ENCODE measurements at regions not wholly inside any gene's neighbourhood (a gene's known extent, or its start where the extent isn't known, plus 50 kb on each side); places are given as distances from the start of the nearest gene placed in this dataset.

GRCh38 chr5:167796672-167797071 lies 494.8 kb upstream of the WWC1 start:
- DNase-seq (ENCODE audit: low read depth), result no peak
- H3K4me3 ChIP-seq (ENCODE audit: low read depth, low read length), result no peak overlapping the region
- no peak for TF ChIP-seq CTCF (IDR thresholded peaks at IDR 0.05; ENCODE audit: low read depth, low read length, missing control alignments)

GRCh38 chr5:167797933-167798332 lies 493.5 kb upstream of the WWC1 start:
- DNase-seq (ENCODE audit: low read depth), result no peak
- no peak overlapping the region for H3K4me3 ChIP-seq (ENCODE audit: low read depth, low read length)
- TF ChIP-seq CTCF (IDR thresholded peaks at IDR 0.05; ENCODE audit: low read depth, low read length, missing control alignments), result no peak

- H3K4me3 ChIP-seq (ENCODE audit: low read depth, low read length), result no peak overlapping the region
- no peak for DNase-seq (ENCODE audit: low read depth)
- TF ChIP-seq CTCF (IDR thresholded peaks at IDR 0.05; ENCODE audit: low read depth, low read length, missing control alignments), result no peak
These were observed 493.0 kb upstream of the WWC1 start for GRCh38 chr5:167798448-167798847.

- no peak overlapping the region for H3K4me3 ChIP-seq (ENCODE audit: low read depth, low read length)
- no peak for DNase-seq (ENCODE audit: low read depth)
- TF ChIP-seq CTCF (IDR thresholded peaks at IDR 0.05; ENCODE audit: low read depth, low read length, missing control alignments), result no peak
These were observed 491.0 kb upstream of the WWC1 start for GRCh38 chr5:167800427-167800826.

GRCh38 chr5:167801999-167802398 lies 489.4 kb upstream of the WWC1 start:
- TF ChIP-seq CTCF (IDR thresholded peaks at IDR 0.05; ENCODE audit: low read depth, low read length, missing control alignments), result no peak
- no peak for DNase-seq (ENCODE audit: low read depth)
- H3K4me3 ChIP-seq (ENCODE audit: low read depth, low read length), result no peak overlapping the region

GRCh38 chr5:167802755-167803431 lies 488.6 kb upstream of the WWC1 start:
- TF ChIP-seq CTCF (IDR thresholded peaks at IDR 0.05; ENCODE audit: low read depth, low read length, missing control alignments), result no peak
- H3K4me3 ChIP-seq (ENCODE audit: low read depth, low read length), result no peak overlapping the region
- DNase-seq (ENCODE audit: low read depth), result no peak

- TF ChIP-seq CTCF (IDR thresholded peaks at IDR 0.05; ENCODE audit: low read depth, low read length, missing control alignments), result no peak
- H3K4me3 ChIP-seq (ENCODE audit: low read depth, low read length), result no peak overlapping the region
- DNase-seq (ENCODE audit: low read depth), result no peak
These were observed 486.8 kb upstream of the WWC1 start for GRCh38 chr5:167804512-167805220.

Data from GM12864 (cell line).